Epithelial cell of esophagus (primary cell): ENCODE measurements at regions not wholly inside any gene's neighbourhood (a gene's known extent, or its start where the extent isn't known, plus 50 kb on each side); places are given as distances from the start of the nearest gene placed in this dataset.

ENCODE experiments used
- DNase-seq: peaks from one replicate; pipeline ENCODE4 v3.0.0; 2010; ENCODE audit warnings: low read depth
- H3K4me3 ChIP-seq: 2 replicates; pipeline ENCODE4 v1.5.1; 2011; ENCODE audit warnings: mild to moderate bottlenecking, low read length, control low read depth
- CTCF ChIP-seq: IDR thresholded peaks from 2 replicates; pipeline ENCODE4 v1.5.1; 2011; ENCODE audit warnings: low read depth, mild to moderate bottlenecking, low read length, control low read depth, inconsistent platforms; ENCODE audit not compliant: insufficient read depth; ENCODE audit errors: missing control alignments

DNA sequence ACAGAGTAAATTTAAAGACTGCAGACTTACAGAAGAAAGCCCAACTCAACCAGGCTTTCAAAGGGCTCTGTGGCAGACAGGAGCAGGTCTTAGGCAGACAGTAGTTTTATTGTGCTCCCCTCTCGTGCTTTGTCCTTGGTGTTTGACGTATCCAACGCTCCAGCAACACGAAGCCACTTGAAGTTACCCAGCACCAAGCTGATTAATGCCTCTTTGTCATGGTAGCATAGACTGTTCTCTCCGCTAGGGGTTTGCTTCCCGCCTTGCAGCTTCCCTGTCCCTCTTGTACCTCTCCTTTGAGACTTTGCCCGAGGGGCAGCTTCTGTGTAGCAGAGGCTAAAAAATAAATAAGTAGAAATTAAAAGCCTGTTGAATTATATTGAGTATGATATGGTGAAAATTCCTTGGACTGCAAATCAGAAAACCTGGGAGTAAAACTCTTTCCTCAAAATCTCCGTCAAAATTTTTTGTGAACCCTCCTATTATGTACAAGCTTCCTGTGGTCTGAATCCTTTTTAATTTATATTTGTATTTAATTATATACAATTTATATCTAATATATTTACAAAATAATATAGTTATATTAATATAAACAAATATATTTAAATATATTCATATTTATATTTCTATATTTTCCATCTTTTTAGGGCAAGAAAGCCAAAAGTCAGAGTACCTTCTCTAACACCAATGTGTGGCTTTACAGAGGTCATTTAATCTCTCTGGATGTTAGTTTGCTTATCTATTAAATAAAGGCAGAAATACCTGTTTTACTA, 405.4 kb downstream of the DMAC1 start:
- peak; percentile 17 for TF ChIP-seq CTCF
- no peak overlapping the region for H3K4me3 ChIP-seq
- no peak for DNase-seq

- TF ChIP-seq CTCF = no peak
- DNase-seq = no peak
- no peak overlapping the region for H3K4me3 ChIP-seq
Measured at GRCh38 chr9:7392148-7392547, 407.4 kb downstream of the DMAC1 start.

DNA sequence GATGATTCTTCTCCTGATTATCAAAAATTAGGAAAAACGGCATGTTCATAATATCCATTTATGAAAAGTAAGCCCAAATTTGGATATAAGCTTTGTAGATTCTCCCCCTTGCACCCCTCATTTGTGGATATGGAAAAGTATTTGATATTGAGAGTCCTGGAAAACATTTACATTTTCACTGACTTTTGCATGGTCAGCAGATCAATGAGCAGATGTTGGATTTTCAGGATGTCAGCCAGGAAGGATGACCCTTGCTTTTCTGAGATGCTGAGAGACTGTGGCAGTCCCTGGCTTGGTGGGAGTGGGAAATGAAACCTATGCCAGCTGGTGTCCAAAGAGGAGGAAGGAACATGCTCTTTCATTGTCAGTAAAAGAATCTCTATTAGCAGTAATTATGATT, 410.8 kb downstream of the DMAC1 start:
- no peak for DNase-seq
- TF ChIP-seq CTCF = no peak
- no peak overlapping the region for H3K4me3 ChIP-seq

- H3K4me3 ChIP-seq = no peak overlapping the region
- no peak for DNase-seq
- no peak for TF ChIP-seq CTCF
Measured at GRCh38 chr9:7387840-7388239, 411.7 kb downstream of the DMAC1 start.

DNA sequence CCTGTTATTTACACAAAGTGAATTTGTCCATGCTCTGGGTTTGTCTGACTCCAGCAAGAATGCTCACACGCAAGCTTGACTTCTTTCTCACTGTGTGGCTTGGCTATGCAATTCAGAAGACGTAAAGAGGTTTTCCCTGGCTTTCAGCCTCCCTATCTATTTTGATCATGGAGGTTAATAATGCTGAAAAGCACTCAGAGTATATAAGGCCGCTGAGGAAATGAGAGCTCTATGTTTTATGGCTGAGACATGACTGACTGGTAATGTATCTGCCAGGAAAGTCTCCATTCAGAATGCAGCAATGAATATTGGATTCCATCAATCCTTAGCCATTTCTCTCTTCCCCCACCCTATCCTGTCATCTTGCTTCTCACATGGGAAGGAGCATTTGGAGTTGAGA, 417.3 kb downstream of the DMAC1 start:
- no peak overlapping the region for H3K4me3 ChIP-seq
- no peak for DNase-seq
- no peak for TF ChIP-seq CTCF

DNA sequence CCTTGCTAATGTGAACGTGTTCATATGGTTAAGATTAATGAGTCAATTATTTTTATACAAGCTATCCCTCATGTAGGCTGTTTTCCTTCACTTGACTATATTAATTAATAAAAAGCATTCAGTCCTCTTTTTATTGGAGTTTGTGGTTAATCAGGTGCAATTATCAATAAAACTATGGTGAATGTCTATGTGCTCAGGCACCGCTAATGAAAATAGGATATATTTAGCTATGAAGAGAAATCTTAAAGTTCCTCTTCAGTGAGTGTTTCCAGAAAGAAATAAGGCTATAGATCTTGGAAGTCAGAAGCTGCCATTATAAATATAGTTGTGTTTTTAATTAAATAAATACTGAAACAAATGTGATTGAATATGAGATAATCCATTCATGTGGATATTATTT, 422.1 kb downstream of the DMAC1 start:
- no peak for DNase-seq
- no peak overlapping the region for H3K4me3 ChIP-seq
- TF ChIP-seq CTCF = no peak

DNA sequence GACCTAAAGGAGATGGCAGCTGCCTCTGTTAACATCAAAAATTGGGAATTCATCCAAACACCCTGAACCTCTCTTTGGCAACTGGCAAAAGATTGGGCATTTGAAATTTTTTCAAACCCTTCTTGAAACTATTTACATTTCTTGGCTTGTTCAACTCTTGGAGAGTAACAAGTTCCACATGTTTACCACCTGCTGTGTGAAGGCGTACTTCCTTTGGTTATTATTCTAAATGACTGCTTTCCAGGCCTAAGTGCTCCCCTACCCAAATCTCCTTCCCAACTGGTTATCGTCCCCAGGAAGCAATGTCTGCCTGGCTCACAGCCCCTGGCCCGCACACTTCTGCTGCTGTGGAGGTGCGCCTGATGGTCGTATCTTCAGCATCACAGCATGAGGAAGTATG, 422.7 kb downstream of the DMAC1 start:
- no peak overlapping the region for H3K4me3 ChIP-seq
- TF ChIP-seq CTCF = no peak
- DNase-seq = no peak
